ENCODE measurements at regions not wholly inside any gene's neighbourhood (a gene's known extent, or its start where the extent isn't known, plus 50 kb on each side); places are given as distances from the start of the nearest gene placed in this dataset.

GRCh38 chr5:15420201-15420600 is 79.8 kb upstream of the FBXL7 start:
- TF ChIP-seq NR2C2 (IDR thresholded peaks at IDR 0.05; ENCODE audit: borderline replicate concordance, control insufficient read depth, insufficient read length, low read depth) (no peak), EP300 (IDR thresholded peaks at IDR 0.05; ENCODE audit: borderline replicate concordance in 1 of 2, control insufficient read depth in 1 of 2, low read depth in 2 of 2, low read length in 2 of 2) (no peak), IRF5 (IDR thresholded peaks at IDR 0.05; ENCODE audit: borderline replicate concordance) (no peak), MYC (IDR thresholded peaks at IDR 0.05; ENCODE audit: insufficient read depth, insufficient read length, insufficient replicate concordance, low read length, severe bottlenecking) (no peak), SMC3 (IDR thresholded peaks at IDR 0.05; ENCODE audit: borderline replicate concordance, low read length) (no peak), ZNF592 (IDR thresholded peaks at IDR 0.05) (no peak), CREB1 (IDR thresholded peaks at IDR 0.05; ENCODE audit: low read depth) (no peak), CTCF (IDR thresholded peaks at IDR 0.05 in 2 of 3, conservative IDR thresholded peaks at IDR 0.05 in 1 of 3; ENCODE audit: control insufficient read depth in 2 of 3, extremely low read depth in 1 of 3, insufficient read depth in 1 of 3, low read depth in 3 of 3, low read length in 3 of 3) (no peak), KDM1A (IDR thresholded peaks at IDR 0.05; ENCODE audit: borderline replicate concordance) (no peak), ZBTB4 (CRISPR knock-in tag; IDR thresholded peaks at IDR 0.05) (no peak), SUZ12 (IDR thresholded peaks at IDR 0.05; ENCODE audit: unreplicated experiment) (no peak)
